H1 (cell line): ENCODE measurements at regions not wholly inside any gene's neighbourhood (a gene's known extent, or its start where the extent isn't known, plus 50 kb on each side); places are given as distances from the start of the nearest gene placed in this dataset.

Experiments used
- CTCF ChIA-PET: fragments of 300-600 bp; sonication (Branson Sonifier 250); formaldehyde crosslinking; loops from one replicate; lab custom pipeline; 2021; ENCODE audit not compliant: partially characterized antibody; lab: Charles Lee
- POLR2A ChIA-PET: fragments of 300-600 bp; sonication (Branson Sonifier 250); formaldehyde crosslinking; loops from one replicate; lab custom pipeline; 2021; ENCODE audit warnings: inconsistent platforms; ENCODE audit not compliant: partially characterized antibody; lab: Charles Lee
- DNase-seq, 2 experiments: peaks; one replicate each; pipeline versions ENCODE4 v3.0.0 to v3.0.0-alpha.2; 2010 to 2022; ENCODE audit warnings: low spot score in 2 of 2, low read depth in 1 of 2, mixed read lengths in 1 of 2
- FAIRE-seq: peaks from 2 replicates; lab custom pipeline; 2011; peaks lifted over from hg19 to GRCh38; lab: Jason Lieb, UNC
- H2AFZ ChIP-seq: 2 replicates; pipeline ENCODE4 v1.8.1; 2012; ENCODE audit warnings: low read length, inconsistent platforms
- H2AK5ac ChIP-seq: 2 replicates; pipeline ENCODE4 v1.6.1; 2013; ENCODE audit warnings: low read depth, low read length
- H2BK120ac ChIP-seq: replicated peaks from 2 replicates; pipeline ENCODE3; 2013; ENCODE audit warnings: low read depth, low read length, inconsistent platforms
- H2BK12ac ChIP-seq: 2 replicates; pipeline ENCODE4 v1.6.1; 2013; ENCODE audit warnings: low read depth, low read length
- H2BK15ac ChIP-seq: 2 replicates; pipeline ENCODE4 v1.6.1; 2013; ENCODE audit warnings: low read length
- H2BK20ac ChIP-seq: 2 replicates; pipeline ENCODE4 v1.6.1; 2013; ENCODE audit warnings: low read length
- H2BK5ac ChIP-seq: 2 replicates; pipeline ENCODE4 v1.6.1; 2013; ENCODE audit warnings: low read depth, low read length
- H3K14ac ChIP-seq: 2 replicates; pipeline ENCODE4 v1.6.1; 2013; ENCODE audit warnings: inconsistent platforms; ENCODE audit not compliant: insufficient read length
- H3K18ac ChIP-seq: 2 replicates; pipeline ENCODE4 v1.6.1; 2013; ENCODE audit warnings: low read length; ENCODE audit errors: extremely low read depth
- H3K23ac ChIP-seq: 2 replicates; pipeline ENCODE4 v1.6.1; 2013; ENCODE audit warnings: inconsistent platforms; ENCODE audit not compliant: insufficient read length
- H3K23me2 ChIP-seq: 2 replicates; pipeline ENCODE4 v1.6.1; 2013; ENCODE audit warnings: low read depth, low read length
- H3K27ac ChIP-seq: 2 replicates; pipeline ENCODE4 v1.6.1; 2011; ENCODE audit warnings: low read depth, low read length, inconsistent platforms
- H3K27me3 ChIP-seq, 4 experiments: replicated peaks in 1 of 4; 1 replicate in 1 of 4; 2 replicates in 3 of 4; pipeline versions ENCODE4 v1.6.1 to v1.8.1; 2011 to 2013; ENCODE audit warnings: low read length in 3 of 4, mild to moderate bottlenecking in 3 of 4, inconsistent platforms in 2 of 4, mixed read lengths in 2 of 4, moderate library complexity in 1 of 4; ENCODE audit not compliant: control insufficient read depth in 3 of 4, insufficient read depth in 3 of 4; ENCODE audit errors: extremely low read depth in 1 of 4
- H3K36me3 ChIP-seq, 4 experiments: 2 replicates each; pipeline versions ENCODE4 v1.6.1 to v1.8.1; 2011 to 2013; ENCODE audit warnings: mild to moderate bottlenecking in 4 of 4, low read length in 3 of 4, moderate library complexity in 2 of 4, control low read depth in 1 of 4, inconsistent platforms in 1 of 4; ENCODE audit not compliant: insufficient read depth in 4 of 4, control insufficient read depth in 2 of 4
- H3K4ac ChIP-seq: replicated peaks from 2 replicates; pipeline ENCODE3; 2013; ENCODE audit warnings: low read length, low read depth, mixed read lengths, inconsistent platforms; ENCODE audit not compliant: insufficient read length
- H3K4me1 ChIP-seq, 4 experiments: replicated peaks in 1 of 4; 1 replicate in 1 of 4; 2 replicates in 3 of 4; pipeline versions ENCODE4 v1.6.1 to v1.8.1; 2011 to 2013; ENCODE audit warnings: low read length in 3 of 4, inconsistent platforms in 2 of 4, mixed read lengths in 1 of 4; ENCODE audit not compliant: insufficient read depth in 4 of 4, control insufficient read depth in 3 of 4
- H3K4me2 ChIP-seq, 2 experiments: 2 replicates each; pipeline versions ENCODE4 v1.6.1 to v1.8.1; 2011 to 2013; ENCODE audit warnings: low read depth in 2 of 2, low read length in 2 of 2, control low read depth in 1 of 2, inconsistent platforms in 1 of 2, mild to moderate bottlenecking in 1 of 2; ENCODE audit not compliant: insufficient read depth in 1 of 2
- H3K4me3 ChIP-seq, 4 experiments: fragments of 200-600, 300-600 bp in 1 of 4; sonication (generic), shearing (Covaris generic), sonication (Bioruptor Twin) in 1 of 4; 2 replicates each; pipeline versions ENCODE4 v1.5.1 to v1.8.1; 2011 to 2016; ENCODE audit warnings: low read length in 4 of 4, low read depth in 3 of 4, control low read depth in 2 of 4, inconsistent platforms in 2 of 4, mild to moderate bottlenecking in 2 of 4, mixed read lengths in 1 of 4, moderate library complexity in 1 of 4; ENCODE audit not compliant: insufficient read depth in 2 of 4; ENCODE audit errors: extremely low read depth in 1 of 4
- H3K56ac ChIP-seq: replicated peaks from 2 replicates; pipeline ENCODE3; 2013; ENCODE audit warnings: low read depth, mild to moderate bottlenecking, mixed read lengths, low read length, inconsistent platforms; ENCODE audit not compliant: insufficient read length
- H3K79me1 ChIP-seq: 2 replicates; pipeline ENCODE4 v1.6.1; 2013; ENCODE audit warnings: low read depth, low read length, control low read depth
- H3K79me2 ChIP-seq, 2 experiments: 2 replicates each; pipeline versions ENCODE4 v1.6.1 to v1.8.1; 2012 to 2013; ENCODE audit warnings: low read length in 2 of 2, mild to moderate bottlenecking in 2 of 2, inconsistent platforms in 1 of 2; ENCODE audit not compliant: insufficient read depth in 2 of 2, control insufficient read depth in 1 of 2
- H3K9ac ChIP-seq, 4 experiments: replicated peaks in 1 of 4; 1 replicate in 1 of 4; 2 replicates in 3 of 4; pipeline versions ENCODE4 v1.6.1 to v1.8.1; 2011 to 2013; ENCODE audit warnings: low read depth in 3 of 4, low read length in 3 of 4, control low read depth in 2 of 4, mild to moderate bottlenecking in 2 of 4, moderate library complexity in 2 of 4, inconsistent platforms in 1 of 4; ENCODE audit errors: extremely low read depth in 1 of 4
- H3K9me3 ChIP-seq, 2 experiments: 2 replicates each; pipeline versions ENCODE4 v1.6.1 to v1.8.1; 2012 to 2013; ENCODE audit warnings: mild to moderate bottlenecking in 2 of 2, moderate library complexity in 2 of 2, control low read depth in 1 of 2, inconsistent platforms in 1 of 2, low read depth in 1 of 2, low read length in 1 of 2, mixed read lengths in 1 of 2; ENCODE audit not compliant: insufficient read depth in 2 of 2
- H4K20me1 ChIP-seq, 2 experiments: replicated peaks in 1 of 2; 2 replicates each; pipeline versions ENCODE3 to v1.8.1; 2011 to 2013; ENCODE audit warnings: inconsistent platforms in 2 of 2, low read length in 2 of 2, mild to moderate bottlenecking in 1 of 2; ENCODE audit not compliant: insufficient read depth in 2 of 2, control insufficient read depth in 1 of 2
- H4K5ac ChIP-seq: 2 replicates; pipeline ENCODE4 v1.6.1; 2013; ENCODE audit warnings: low read length, low read depth, mixed read lengths, inconsistent platforms; ENCODE audit not compliant: insufficient read length
- H4K8ac ChIP-seq: 2 replicates; pipeline ENCODE4 v1.8.0; 2013; ENCODE audit warnings: mild to moderate bottlenecking, moderate library complexity, low read length, inconsistent platforms; ENCODE audit not compliant: insufficient read depth; ENCODE audit errors: extremely low read depth
- H4K91ac ChIP-seq: replicated peaks from 2 replicates; pipeline ENCODE3; 2013; ENCODE audit warnings: low read length, mixed read lengths, inconsistent platforms; ENCODE audit not compliant: insufficient read length
- BACH1 ChIP-seq: IDR thresholded peaks from 2 replicates; pipeline ENCODE4 v1.6.1; 2012; ENCODE audit warnings: low read length, improper control_type of control experiment
- EZH2 ChIP-seq: fragments of 200-600 bp; sonication (generic); IDR thresholded peaks from 2 replicates; pipeline ENCODE4 v1.7.1; 2012; ENCODE audit warnings: low read depth, mild to moderate bottlenecking, moderate library complexity, low read length, inconsistent platforms; ENCODE audit not compliant: severe bottlenecking
- WGBS, 2 experiments: shearing (Covaris generic) in 1 of 2; methylation state at CpG; one replicate each; pipeline versions ENCODE4 v1.1.6 to v1.1.7; 2013 to 2015; ENCODE audit warnings: low lambda C conversion rate in 2 of 2, mixed read lengths in 2 of 2, inconsistent platforms in 1 of 2, low coverage in 1 of 2, missing lambda C conversion rate in 1 of 2; ENCODE audit not compliant: insufficient replicate concordance in 2 of 2, insufficient coverage in 1 of 2, insufficient read length in 1 of 2; ENCODE audit errors: extremely low coverage in 1 of 2, missing lambda C conversion rate in 1 of 2; 5-methylcytosine and 5-hydroxymethylcytosine counted together

GRCh38 chr6:85747666-85748065 lies 105.0 kb upstream of the SYNCRIP start:
- Histone ChIP-seq H3K23ac (no peak overlapping the region), H2BK20ac (no peak overlapping the region), H3K4me3 (no peak overlapping the region), H3K56ac (no peak overlapping the region), H3K4ac (no peak overlapping the region), H3K79me1 (no peaks in the 10 kb centered on the region), H4K91ac (no peak overlapping the region), H2AFZ (no peak overlapping the region), H2AK5ac (no peak overlapping the region), H3K9ac (no peak overlapping the region), H2BK15ac (no peak overlapping the region), H2BK5ac (no peak overlapping the region), H3K36me3 (no peaks in the 10 kb centered on the region), H4K5ac (no peak overlapping the region), H3K79me2 (no peaks in the 10 kb centered on the region), H3K4me1 (peaks cover 0 to 2% (median 0%) of the 10 kb centered on the region in 4 experiments; a peak in 1 of 7 replicates), H3K18ac (no peak overlapping the region), H3K27ac (no peak overlapping the region), H4K20me1 (no peaks in the 10 kb centered on the region), H4K8ac (no peak overlapping the region), H3K23me2 (no peaks in the 10 kb centered on the region), H3K9me3 (peaks cover 2 to 3% of the 10 kb centered on the region in 2 experiments; a peak in 1 of 4 replicates), H2BK12ac (no peak overlapping the region), H3K14ac (no peak overlapping the region), H2BK120ac (no peak overlapping the region), H3K4me2 (no peak overlapping the region), H3K27me3 (no peaks in the 10 kb centered on the region)
- FAIRE-seq (no peak), DNase-seq (no peak)
- CTCF ChIA-PET: interaction anchor here (1.9 kb wide), 1 partner anchor 9 kb away, joined by 4 read pairs; no protein-coding TSS in a partner anchor
- POLR2A ChIA-PET: no interaction called here
- 100% methylated on average over 1 of the region's 1 CpG; no CpG with 5 or more reads in 1 of the 2 experiments for WGBS, 2 experiments
- no peak for TF ChIP-seq EZH2
- TF ChIP-seq BACH1: no peak
